ENCODE measurements at regions not wholly inside any gene's neighbourhood (a gene's known extent, or its start where the extent isn't known, plus 50 kb on each side); places are given as distances from the start of the nearest gene placed in this dataset.

DNA sequence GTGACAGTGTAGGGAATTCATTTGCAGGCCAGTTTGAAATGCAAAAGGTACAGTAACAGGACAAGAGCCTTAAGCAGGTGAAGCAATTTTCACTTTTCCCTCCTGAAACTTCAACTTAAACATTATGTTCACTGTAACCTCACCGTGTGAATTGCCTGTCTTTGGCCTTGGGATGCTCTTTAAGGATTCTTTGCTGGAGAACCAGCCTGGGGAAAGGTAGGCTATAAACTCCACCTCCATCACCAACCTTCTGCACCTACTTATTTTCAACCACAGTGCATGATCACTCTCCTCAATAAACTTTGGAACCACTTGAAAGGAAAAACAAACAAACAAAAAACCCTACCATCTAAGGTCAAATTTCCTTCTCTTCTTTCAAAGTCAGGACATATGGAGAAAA lies 300.5 kb downstream of the TLE1 start:
- Histone ChIP-seq H4K91ac (ENCODE audit: low read length) (no peak overlapping the region), H2AFZ (ENCODE audit: low read depth, low read length) (no peak overlapping the region), H4K8ac (ENCODE audit: low read length) (no peak overlapping the region), H3K9ac (ENCODE audit: low read length) (peak overlapping the region; percentile 7), H3K9me3 (ENCODE audit: control insufficient read depth, low read length) (no peaks in the 10 kb centered on the region), H3K18ac (ENCODE audit: low read depth in 1 of 2, low read length in 2 of 2) (peak overlapping the region; percentile 30 to 45), H3K27ac (ENCODE audit: low read length, poor library complexity, severe bottlenecking) (peak overlapping the region; percentile 90), H2BK120ac (ENCODE audit: low read depth, low read length) (no peak overlapping the region), H3K27me3 (ENCODE audit: control insufficient read depth in 1 of 2, insufficient read depth in 1 of 2, low read length in 2 of 2) (no peaks in the 10 kb centered on the region), H2BK5ac (ENCODE audit: low read depth, low read length, poor library complexity, severe bottlenecking) (peak overlapping the region; percentile 87), H3K4me3 (ENCODE audit: insufficient read depth in 1 of 2, low read depth in 1 of 2, low read length in 2 of 2) (no peak overlapping the region), H2BK12ac (ENCODE audit: low read length in 2 of 2) (no peak overlapping the region), H3K79me1 (replicated peaks; ENCODE audit: low read length, poor library complexity, severe bottlenecking) (no peaks in the 10 kb centered on the region), H3K4me1 (ENCODE audit: control insufficient read depth, insufficient read depth, low read depth, low read length) (peaks cover 2% of the 10 kb centered on the region), H3K23ac (ENCODE audit: low read length in 2 of 2) (no peak overlapping the region), H3K14ac (ENCODE audit: low read length in 2 of 2) (no peak overlapping the region), H2BK15ac (ENCODE audit: low read depth, poor library complexity, severe bottlenecking) (no peak overlapping the region), H3K4me2 (ENCODE audit: low read length, poor library complexity, severe bottlenecking) (no peak overlapping the region), H3K36me3 (ENCODE audit: control insufficient read depth in 1 of 2, insufficient read depth in 2 of 2, low read depth in 1 of 2, low read length in 2 of 2) (no peaks in the 10 kb centered on the region), H3K4ac (ENCODE audit: low read depth in 1 of 2, low read length in 2 of 2) (no peak overlapping the region), H2AK5ac (ENCODE audit: low read length, severe bottlenecking) (peak overlapping the region; percentile 7)
- DNase-seq: no peak
- 67% methylated on average over 1 of the region's 1 CpG for WGBS

- WGBS: 92% methylated on average over 8 of the region's 8 CpGs
- DNase-seq: no peak
- H3K4me2 ChIP-seq (ENCODE audit: low read length, poor library complexity, severe bottlenecking): no peak overlapping the region
- no peak overlapping the region for H2BK15ac ChIP-seq (ENCODE audit: low read depth, poor library complexity, severe bottlenecking)
- H3K18ac ChIP-seq (ENCODE audit: low read depth in 1 of 2, low read length in 2 of 2): no peak overlapping the region
- no peak overlapping the region for H3K4ac ChIP-seq (ENCODE audit: low read depth in 1 of 2, low read length in 2 of 2)
- H4K8ac ChIP-seq (ENCODE audit: low read length): no peak overlapping the region
- peak overlapping the region; percentile 57 for H2AK5ac ChIP-seq (ENCODE audit: low read length, severe bottlenecking)
- peaks cover 2% of the 10 kb centered on the region for H3K4me1 ChIP-seq (ENCODE audit: control insufficient read depth, insufficient read depth, low read depth, low read length)
- no peak overlapping the region for H2AFZ ChIP-seq (ENCODE audit: low read depth, low read length)
- peak overlapping the region in 1 of 2 experiments; percentile 7 for H2BK12ac ChIP-seq (ENCODE audit: low read length in 2 of 2)
- H3K27ac ChIP-seq (ENCODE audit: low read length, poor library complexity, severe bottlenecking): no peak overlapping the region
- H3K14ac ChIP-seq (ENCODE audit: low read length in 2 of 2): no peak overlapping the region
- no peak overlapping the region for H3K9ac ChIP-seq (ENCODE audit: low read length)
- no peaks in the 10 kb centered on the region for H3K27me3 ChIP-seq (ENCODE audit: control insufficient read depth in 1 of 2, insufficient read depth in 1 of 2, low read length in 2 of 2)
- no peaks in the 10 kb centered on the region for H3K36me3 ChIP-seq (ENCODE audit: control insufficient read depth in 1 of 2, insufficient read depth in 2 of 2, low read depth in 1 of 2, low read length in 2 of 2)
- H2BK5ac ChIP-seq (ENCODE audit: low read depth, low read length, poor library complexity, severe bottlenecking): no peak overlapping the region
- no peaks in the 10 kb centered on the region for H3K9me3 ChIP-seq (ENCODE audit: control insufficient read depth, low read length)
- H3K23ac ChIP-seq (ENCODE audit: low read length in 2 of 2): no peak overlapping the region
- no peaks in the 10 kb centered on the region for H3K79me1 ChIP-seq (replicated peaks; ENCODE audit: low read length, poor library complexity, severe bottlenecking)
- H3K4me3 ChIP-seq (ENCODE audit: insufficient read depth in 1 of 2, low read depth in 1 of 2, low read length in 2 of 2): no peak overlapping the region
- H4K91ac ChIP-seq (ENCODE audit: low read length): no peak overlapping the region
- no peak overlapping the region for H2BK120ac ChIP-seq (ENCODE audit: low read depth, low read length)
Measured at GRCh38 chr9:81387360-81388106, 301.8 kb downstream of the TLE1 start.

DNA sequence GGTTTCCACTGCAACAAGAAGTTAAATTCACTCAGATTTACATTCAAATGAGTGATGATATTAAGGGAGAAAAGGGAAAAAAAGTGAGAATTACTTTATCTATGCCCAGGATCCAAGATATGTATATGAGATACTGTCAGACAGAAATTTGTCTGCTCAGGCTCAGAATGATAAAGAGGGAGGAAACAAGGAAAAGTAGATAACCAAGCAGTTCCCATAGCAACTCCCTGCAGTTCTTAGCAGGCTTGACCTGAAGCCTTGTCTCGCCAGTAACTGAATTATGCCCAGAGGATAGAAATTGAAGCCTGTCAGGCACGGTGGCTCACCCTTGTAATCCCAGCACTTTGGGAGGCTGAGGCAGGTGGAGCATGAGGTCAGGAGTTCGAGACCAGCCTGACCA lies 304.4 kb downstream of the TLE1 start:
- H3K4me1 ChIP-seq (ENCODE audit: control insufficient read depth, insufficient read depth, low read depth, low read length): peaks cover 5% of the 10 kb centered on the region
- no peaks in the 10 kb centered on the region for H3K9me3 ChIP-seq (ENCODE audit: control insufficient read depth, low read length)
- no peak overlapping the region for H2BK120ac ChIP-seq (ENCODE audit: low read depth, low read length)
- no peaks in the 10 kb centered on the region for H3K27me3 ChIP-seq (ENCODE audit: control insufficient read depth in 1 of 2, insufficient read depth in 1 of 2, low read length in 2 of 2)
- no peak for DNase-seq
- no peak overlapping the region for H2AK5ac ChIP-seq (ENCODE audit: low read length, severe bottlenecking)
- no peak overlapping the region for H3K23ac ChIP-seq (ENCODE audit: low read length in 2 of 2)
- WGBS: 69% methylated on average over 3 of the region's 3 CpGs
- no peak overlapping the region for H3K14ac ChIP-seq (ENCODE audit: low read length in 2 of 2)
- H4K8ac ChIP-seq (ENCODE audit: low read length): no peak overlapping the region
- H3K9ac ChIP-seq (ENCODE audit: low read length): no peak overlapping the region
- no peak overlapping the region for H3K4me3 ChIP-seq (ENCODE audit: insufficient read depth in 1 of 2, low read depth in 1 of 2, low read length in 2 of 2)
- no peak overlapping the region for H4K91ac ChIP-seq (ENCODE audit: low read length)
- H3K4me2 ChIP-seq (ENCODE audit: low read length, poor library complexity, severe bottlenecking): no peak overlapping the region
- H3K36me3 ChIP-seq (ENCODE audit: control insufficient read depth in 1 of 2, insufficient read depth in 2 of 2, low read depth in 1 of 2, low read length in 2 of 2): no peaks in the 10 kb centered on the region
- H2AFZ ChIP-seq (ENCODE audit: low read depth, low read length): no peak overlapping the region
- H2BK12ac ChIP-seq (ENCODE audit: low read length in 2 of 2): no peak overlapping the region
- no peak overlapping the region for H2BK5ac ChIP-seq (ENCODE audit: low read depth, low read length, poor library complexity, severe bottlenecking)
- H3K4ac ChIP-seq (ENCODE audit: low read depth in 1 of 2, low read length in 2 of 2): no peak overlapping the region
- no peak overlapping the region for H2BK15ac ChIP-seq (ENCODE audit: low read depth, poor library complexity, severe bottlenecking)
- H3K79me1 ChIP-seq (replicated peaks; ENCODE audit: low read length, poor library complexity, severe bottlenecking): no peaks in the 10 kb centered on the region
- no peak overlapping the region for H3K18ac ChIP-seq (ENCODE audit: low read depth in 1 of 2, low read length in 2 of 2)
- H3K27ac ChIP-seq (ENCODE audit: low read length, poor library complexity, severe bottlenecking): no peak overlapping the region

GRCh38 chr9:81382281-81382680 lies 307.1 kb downstream of the TLE1 start:
- no peaks in the 10 kb centered on the region for H3K27me3 ChIP-seq (ENCODE audit: control insufficient read depth in 1 of 2, insufficient read depth in 1 of 2, low read length in 2 of 2)
- H2AK5ac ChIP-seq (ENCODE audit: low read length, severe bottlenecking): no peak overlapping the region
- no peak overlapping the region for H2BK12ac ChIP-seq (ENCODE audit: low read length in 2 of 2)
- H3K9ac ChIP-seq (ENCODE audit: low read length): no peak overlapping the region
- no peak for DNase-seq
- no peaks in the 10 kb centered on the region for H3K9me3 ChIP-seq (ENCODE audit: control insufficient read depth, low read length)
- no peak overlapping the region for H3K4ac ChIP-seq (ENCODE audit: low read depth in 1 of 2, low read length in 2 of 2)
- peaks cover 5% of the 10 kb centered on the region for H3K4me1 ChIP-seq (ENCODE audit: control insufficient read depth, insufficient read depth, low read depth, low read length)
- H3K18ac ChIP-seq (ENCODE audit: low read depth in 1 of 2, low read length in 2 of 2): no peak overlapping the region
- H3K23ac ChIP-seq (ENCODE audit: low read length in 2 of 2): no peak overlapping the region
- H3K79me1 ChIP-seq (replicated peaks; ENCODE audit: low read length, poor library complexity, severe bottlenecking): no peaks in the 10 kb centered on the region
- no peak overlapping the region for H3K14ac ChIP-seq (ENCODE audit: low read length in 2 of 2)
- H2AFZ ChIP-seq (ENCODE audit: low read depth, low read length): no peak overlapping the region
- H4K8ac ChIP-seq (ENCODE audit: low read length): no peak overlapping the region
- no peak overlapping the region for H2BK5ac ChIP-seq (ENCODE audit: low read depth, low read length, poor library complexity, severe bottlenecking)
- no peaks in the 10 kb centered on the region for H3K36me3 ChIP-seq (ENCODE audit: control insufficient read depth in 1 of 2, insufficient read depth in 2 of 2, low read depth in 1 of 2, low read length in 2 of 2)
- no peak overlapping the region for H2BK120ac ChIP-seq (ENCODE audit: low read depth, low read length)
- H3K27ac ChIP-seq (ENCODE audit: low read length, poor library complexity, severe bottlenecking): no peak overlapping the region
- H3K4me2 ChIP-seq (ENCODE audit: low read length, poor library complexity, severe bottlenecking): no peak overlapping the region
- no peak overlapping the region for H3K4me3 ChIP-seq (ENCODE audit: insufficient read depth in 1 of 2, low read depth in 1 of 2, low read length in 2 of 2)
- no peak overlapping the region for H2BK15ac ChIP-seq (ENCODE audit: low read depth, poor library complexity, severe bottlenecking)
- no peak overlapping the region for H4K91ac ChIP-seq (ENCODE audit: low read length)

Measured in mesenchymal stem cell (in vitro differentiated cells and primary cell).